Occipital lobe (tissue), 1 donor: ENCODE measurements at regions not wholly inside any gene's neighbourhood (a gene's known extent, or its start where the extent isn't known, plus 50 kb on each side); places are given as distances from the start of the nearest gene placed in this dataset.

ENCODE experiments used
- DNase-seq: peaks from one replicate; lab custom pipeline; 2025; lab: John Stamatoyannopoulos, UW

DNA sequence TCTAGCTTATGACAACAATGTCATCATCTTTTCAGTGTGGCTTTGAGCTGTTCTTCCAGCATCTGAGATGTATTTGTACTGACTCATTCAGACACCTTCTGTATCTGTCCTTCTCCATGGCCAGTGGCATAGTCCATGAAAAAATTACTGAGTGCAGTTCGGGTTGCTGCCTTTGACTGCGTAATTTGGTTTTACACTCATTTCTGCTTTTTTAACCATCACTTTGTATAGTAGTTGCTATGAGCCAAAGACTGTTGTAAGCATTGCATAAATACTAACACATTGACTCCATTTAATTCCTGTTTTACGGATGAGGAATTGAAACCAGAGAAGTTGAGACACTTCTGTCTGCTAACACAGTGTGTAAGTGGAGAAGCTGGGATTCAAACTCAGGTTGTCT, 190.7 kb upstream of the MID1 start:
- no peak for DNase-seq

GRCh38 chrX:10813761-10814160, 193.4 kb upstream of the MID1 start:
- DNase-seq, result no peak

GRCh38 chrX:10818651-10819050, 198.3 kb upstream of the MID1 start:
- DNase-seq, result no peak

- DNase-seq, result no peak
These were observed 199.6 kb upstream of the MID1 start for GRCh38 chrX:10819973-10820372.

- DNase-seq, result no peak
These were observed 200.9 kb upstream of the MID1 start for GRCh38 chrX:10821293-10821692.

GRCh38 chrX:10828036-10828435, 207.7 kb upstream of the MID1 start:
- DNase-seq, result no peak

GRCh38 chrX:10828640-10829039, 208.3 kb upstream of the MID1 start:
- DNase-seq, result no peak

DNA sequence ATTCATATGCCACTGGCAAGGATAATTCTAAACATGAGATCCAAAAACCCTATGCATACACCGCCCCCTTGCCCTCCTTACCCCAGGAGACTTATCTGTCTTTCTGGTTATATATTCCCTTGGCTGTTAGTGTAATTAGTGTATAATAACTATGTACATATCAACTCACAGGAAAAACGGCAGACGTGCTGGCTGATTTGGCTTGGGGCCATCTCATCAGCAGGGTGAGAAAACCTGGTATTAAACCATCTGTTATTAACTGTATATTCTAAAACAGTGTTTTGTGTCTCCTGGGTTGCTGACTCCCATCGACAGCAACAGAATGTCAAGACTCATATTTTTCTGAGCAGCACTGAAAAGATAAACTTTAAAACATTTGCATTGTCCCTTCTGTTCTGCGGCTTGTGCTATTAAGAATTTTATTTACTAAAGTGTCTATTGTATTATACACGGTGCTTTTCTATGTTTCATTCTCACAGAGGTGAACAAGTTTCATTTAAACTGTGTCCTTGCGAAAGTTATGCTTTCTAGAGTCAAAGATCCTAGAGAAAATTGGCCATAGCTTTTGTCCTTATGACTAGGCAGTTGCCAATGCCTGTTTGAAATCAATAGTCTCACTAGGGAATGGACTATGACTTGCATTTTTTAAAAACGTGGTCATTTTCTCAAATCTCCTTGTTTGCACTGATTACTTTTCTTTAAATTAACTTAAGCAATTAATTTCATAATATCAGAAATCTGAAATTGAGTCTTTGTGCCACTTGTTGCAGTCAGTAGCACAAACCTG, 211.5 kb upstream of the MID1 start:
- no peak for DNase-seq

DNA sequence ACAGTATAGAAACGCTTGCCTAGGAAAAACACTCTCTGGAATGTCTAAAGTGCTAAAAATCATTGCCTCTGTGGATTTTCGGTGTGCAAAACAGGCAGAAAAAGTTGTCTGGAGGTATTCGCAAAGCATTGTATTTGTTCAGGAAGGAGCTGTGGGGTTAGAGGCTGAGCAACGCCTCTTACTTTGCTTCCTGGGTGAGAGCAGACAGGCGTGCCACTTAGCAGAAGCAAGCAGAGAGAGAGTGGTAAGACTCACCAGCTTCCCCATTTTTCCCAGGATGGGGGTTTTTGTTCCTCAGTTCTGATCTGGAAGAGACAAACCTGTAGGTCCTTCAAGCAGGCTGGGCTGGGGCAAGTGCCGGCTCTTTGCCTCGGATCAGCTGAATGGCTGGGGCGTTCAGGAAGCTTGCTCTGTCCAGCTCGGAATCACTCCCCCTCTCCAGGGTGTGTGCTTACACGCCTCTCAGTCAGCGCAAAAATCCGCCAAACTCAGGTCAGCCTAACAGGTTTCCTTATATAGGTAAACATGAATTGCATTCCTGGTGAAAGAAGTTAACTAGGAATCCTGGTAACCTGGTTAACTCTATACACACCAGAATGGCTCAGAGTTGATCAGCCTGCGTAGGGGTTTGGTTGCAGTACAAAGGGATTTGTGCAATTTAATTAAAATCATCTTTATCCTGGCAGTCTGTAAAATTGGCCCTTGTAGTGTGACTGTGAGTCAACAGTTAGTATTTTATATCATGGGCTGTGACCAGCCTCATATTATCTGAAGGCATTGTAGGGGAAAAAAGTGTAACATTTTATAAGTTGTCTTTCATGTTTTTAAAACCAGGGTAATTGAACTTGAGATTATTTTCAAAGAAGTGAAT, 213.1 kb upstream of the MID1 start:
- no peak for DNase-seq

GRCh38 chrX:10841579-10841978, 221.2 kb upstream of the MID1 start:
- DNase-seq, result no peak

DNA sequence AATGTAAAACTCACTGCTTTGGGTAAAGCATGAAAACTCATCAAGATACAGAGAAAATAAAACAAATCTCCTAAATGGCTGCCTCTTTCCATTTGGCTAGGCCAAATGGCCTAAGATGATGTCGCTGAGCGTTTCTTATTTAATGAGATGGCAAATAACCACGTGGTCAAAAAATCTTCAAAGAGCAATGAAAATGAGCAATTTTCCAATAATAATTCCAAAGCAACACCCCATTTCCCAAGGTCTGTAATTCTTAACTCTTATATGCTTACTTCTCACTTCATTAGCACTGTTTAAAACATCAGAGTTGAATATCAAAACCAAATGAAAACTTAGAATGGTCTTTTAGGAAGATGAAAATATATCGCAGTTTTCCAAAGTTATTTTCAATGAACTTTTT, 222.3 kb upstream of the MID1 start:
- no peak for DNase-seq

GRCh38 chrX:10847333-10847732, 226.9 kb upstream of the MID1 start:
- no peak for DNase-seq

DNA sequence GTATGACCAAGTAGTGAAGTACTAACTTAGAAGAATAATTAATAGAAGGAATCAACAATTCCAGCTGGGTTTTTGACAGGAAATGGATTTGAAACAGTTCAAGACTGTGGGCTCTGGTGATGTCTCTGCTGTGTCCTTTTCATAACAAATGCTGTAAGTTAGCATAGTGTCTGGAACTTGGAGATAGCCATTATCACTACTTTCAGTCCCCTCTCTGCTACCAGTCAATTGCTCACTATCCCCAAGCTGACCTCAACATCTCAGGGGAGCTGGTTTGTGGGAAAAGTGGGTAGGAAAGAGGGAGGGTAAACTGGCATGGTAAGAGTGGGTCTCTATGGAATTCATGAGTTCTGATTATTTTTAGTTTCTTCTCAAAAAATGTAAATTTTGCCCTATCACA, 231.4 kb upstream of the MID1 start:
- DNase-seq, result no peak

- DNase-seq, result no peak
These were observed 234.2 kb upstream of the MID1 start for GRCh38 chrX:10854594-10854993.

GRCh38 chrX:10855845-10856244, 235.5 kb upstream of the MID1 start:
- no peak for DNase-seq

DNA sequence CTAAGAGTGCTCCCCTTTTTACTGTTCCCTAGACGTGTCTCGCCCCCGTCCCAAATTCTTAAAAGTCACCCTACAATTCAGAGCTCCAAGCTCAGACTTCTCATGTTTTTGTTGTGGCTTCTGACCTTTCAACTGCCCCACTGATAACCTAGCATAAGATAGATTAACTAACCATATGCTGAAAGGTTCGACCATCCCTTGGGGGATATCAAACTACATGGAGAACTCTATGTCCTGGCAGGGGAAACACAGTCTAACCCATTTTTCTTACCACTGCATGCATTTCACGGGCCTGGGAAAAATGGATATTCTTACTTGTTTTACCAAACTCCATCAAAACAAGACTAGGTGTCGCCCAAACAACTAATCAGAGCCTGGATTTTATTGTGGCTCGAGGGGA, 236.4 kb upstream of the MID1 start:
- no peak for DNase-seq

DNA sequence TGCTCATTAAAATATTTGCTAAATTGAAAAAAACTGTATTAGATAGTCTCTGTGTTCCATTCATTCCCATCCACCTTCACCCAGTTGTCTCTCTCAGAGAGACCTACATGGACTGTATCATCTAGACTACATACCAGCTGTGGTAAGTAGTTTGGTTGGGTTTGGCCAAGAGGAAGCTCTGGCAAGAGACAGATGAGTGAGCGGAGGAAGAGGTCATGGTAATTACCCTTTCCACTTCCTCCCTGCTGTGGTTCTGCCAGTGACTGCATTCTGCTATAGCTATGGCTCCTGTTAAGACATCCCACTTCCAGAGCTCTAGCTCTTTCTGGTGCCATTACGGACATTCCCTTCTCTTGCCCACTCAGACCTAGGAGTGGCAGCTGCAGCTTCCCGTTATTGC, 239.0 kb upstream of the MID1 start:
- DNase-seq, result no peak

- no peak for DNase-seq
These were observed 235.1 kb upstream of the HCCS start for GRCh38 chrX:10875995-10876394.

- DNase-seq, result no peak
These were observed 228.6 kb upstream of the HCCS start for GRCh38 chrX:10882484-10882883.

DNA sequence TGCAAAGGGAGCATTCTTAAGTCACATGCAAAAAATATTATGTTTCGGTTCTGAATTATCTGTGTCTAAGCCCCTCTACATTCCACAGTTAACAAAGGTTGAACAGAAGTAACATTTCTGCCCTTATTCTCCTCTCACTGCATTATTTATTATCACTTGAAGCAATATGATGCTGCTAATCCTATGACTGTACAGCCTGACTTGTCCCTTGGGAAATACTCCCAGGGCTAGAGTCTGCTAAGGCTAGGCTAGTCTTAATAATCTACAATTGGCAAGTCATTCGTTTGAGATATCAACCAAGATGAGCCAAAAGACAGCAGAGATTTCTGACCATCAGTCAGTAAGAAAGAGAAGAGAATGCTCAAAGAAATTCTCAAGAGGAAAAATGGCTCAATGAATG, 226.9 kb upstream of the HCCS start:
- DNase-seq, result no peak

GRCh38 chrX:10892621-10893225, 218.4 kb upstream of the HCCS start:
- DNase-seq, result no peak

GRCh38 chrX:10893366-10893765, 217.8 kb upstream of the HCCS start:
- DNase-seq, result no peak

DNA sequence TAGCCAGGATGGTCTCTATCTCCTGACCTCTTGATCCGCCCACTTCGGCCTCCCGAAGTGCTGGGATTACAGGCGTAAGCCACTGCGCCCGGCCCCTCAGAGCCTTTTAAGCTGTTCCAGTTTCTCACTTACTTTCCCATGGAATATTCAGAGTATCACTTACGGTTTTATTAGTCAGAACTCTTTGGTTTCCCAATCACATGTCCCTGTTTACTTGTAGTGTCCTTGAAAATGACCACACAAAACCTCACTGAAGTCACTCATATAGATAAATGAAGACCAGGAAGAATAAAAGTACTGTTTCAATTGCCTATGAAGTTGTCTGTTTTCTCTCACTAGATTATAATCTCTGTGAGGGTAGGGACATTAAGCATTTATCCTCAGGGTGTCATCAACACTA, 217.2 kb upstream of the HCCS start:
- no peak for DNase-seq
